GM23338 (cell line): ENCODE measurements at regions not wholly inside any gene's neighbourhood (a gene's known extent, or its start where the extent isn't known, plus 50 kb on each side); places are given as distances from the start of the nearest gene placed in this dataset.

ENCODE experiments used
- CREB1 ChIP-seq: fragments of 250-450 bp; sonication (Bioruptor Pico); IDR thresholded peaks from 2 replicates; pipeline ENCODE4 v1.5.0; 2020; ENCODE audit warnings: low read depth, mild to moderate bottlenecking, moderate library complexity
- CTCF ChIP-seq, 2 experiments: fragments of 200-600 bp in 1 of 2; sonication (generic) in 1 of 2; conservative IDR thresholded peaks; 2 replicates each; pipeline versions ENCODE4 v1.5.1 to v1.6.1; 2016 to 2017; ENCODE audit warnings: antibody characterized with exemption in 2 of 2, low read depth in 2 of 2, mild to moderate bottlenecking in 2 of 2, moderate library complexity in 1 of 2
- ETS1 ChIP-seq: IDR thresholded peaks from 2 replicates; pipeline ENCODE4 v1.6.1; 2016; ENCODE audit warnings: antibody characterized with exemption
- EZH2 ChIP-seq: fragments of 200-600 bp; sonication (generic); IDR thresholded peaks from one replicate; pipeline ENCODE4 v1.8.0; 2017; ENCODE audit warnings: antibody characterized with exemption, mild to moderate bottlenecking, low read depth; ENCODE audit not compliant: unreplicated experiment
- EZH2phosphoT487 ChIP-seq: fragments of 200-600 bp; sonication (generic); IDR thresholded peaks from one replicate; pipeline ENCODE4 v1.8.1; 2018; ENCODE audit warnings: antibody characterized with exemption; ENCODE audit not compliant: unreplicated experiment
- POLR2AphosphoS5 ChIP-seq: IDR thresholded peaks from 2 replicates; pipeline ENCODE4 v1.6.1; 2016; ENCODE audit warnings: antibody characterized with exemption, low read depth
- REST ChIP-seq: IDR thresholded peaks from one replicate; pipeline ENCODE4 v1.6.1; 2018; ENCODE audit warnings: antibody characterized with exemption; ENCODE audit not compliant: unreplicated experiment
- STAT1 ChIP-seq: IDR thresholded peaks from one replicate; pipeline ENCODE4 v1.6.1; 2016; ENCODE audit warnings: antibody characterized with exemption; ENCODE audit not compliant: unreplicated experiment
- ZNF462 ChIP-seq: fragments of 250-450 bp; sonication (Bioruptor Pico); IDR thresholded peaks from 2 replicates; pipeline ENCODE4 v1.5.0; 2020; ENCODE audit warnings: mild to moderate bottlenecking, moderate library complexity

GRCh38 chr6:137651591-137652335, 157.6 kb upstream of the OLIG3 start:
- TF ChIP-seq EZH2 (no peak), REST (no peak), CTCF (conservative IDR thresholded peaks at IDR 0.05; ENCODE audit: low read depth in 2 of 2) (no peak), EZH2phosphoT487 (no peak), POLR2AphosphoS5 (no peak), CREB1 (CRISPR knock-in tag) (no peak), ZNF462 (CRISPR knock-in tag) (no peak), STAT1 (no peak), ETS1 (no peak)
